OCI-LY1 (cell line): ENCODE measurements at regions not wholly inside any gene's neighbourhood (a gene's known extent, or its start where the extent isn't known, plus 50 kb on each side); places are given as distances from the start of the nearest gene placed in this dataset.
A peak's percentile ranks its signal among the peaks of the same experiment; 100 is the strongest.

ENCODE experiments used
- H2AFZ ChIP-seq: fragments of 200-600 bp; sonication (generic), shearing (Covaris generic); 2 replicates; pipeline ENCODE4 v1.6.0; 2014; ENCODE audit warnings: antibody characterized with exemption, mild to moderate bottlenecking, low read length
- H3F3A ChIP-seq: fragments of 200-600 bp; sonication (generic), shearing (Covaris generic); 2 replicates; pipeline ENCODE4 v1.6.0; 2014; ENCODE audit warnings: mild to moderate bottlenecking, antibody characterized with exemption, low read length, moderate library complexity; ENCODE audit not compliant: insufficient read depth
- H3K27ac ChIP-seq: fragments of 200-600 bp; sonication (generic); 2 replicates; pipeline ENCODE4 v1.5.1; 2014; ENCODE audit warnings: low read length, mixed run types, mild to moderate bottlenecking, low read depth; ENCODE audit not compliant: poor library complexity, severe bottlenecking
- H3K27me3 ChIP-seq: fragments of 200-600 bp; sonication (generic); 2 replicates; pipeline ENCODE4 v1.6.0; 2014; ENCODE audit warnings: antibody characterized with exemption, mild to moderate bottlenecking, low read length, moderate library complexity; ENCODE audit not compliant: insufficient read depth
- H3K36me3 ChIP-seq: fragments of 200-600 bp; sonication (generic); 2 replicates; pipeline ENCODE4 v1.6.1; 2014; ENCODE audit warnings: mild to moderate bottlenecking, antibody characterized with exemption, low read length, moderate library complexity, mixed read lengths; ENCODE audit not compliant: insufficient read depth
- H3K4me1 ChIP-seq: fragments of 200-600 bp; sonication (generic); 2 replicates; pipeline ENCODE4 v1.5.1; 2014; ENCODE audit warnings: mild to moderate bottlenecking, low read length, moderate library complexity; ENCODE audit not compliant: insufficient read depth, severe bottlenecking
- H3K4me2 ChIP-seq: fragments of 200-600 bp; sonication (generic), shearing (Covaris generic); 2 replicates; pipeline ENCODE4 v1.6.1; 2014; ENCODE audit warnings: low read length
- H3K4me3 ChIP-seq: fragments of 200-600 bp; sonication (generic); 2 replicates; pipeline ENCODE4 v1.5.1; 2014; ENCODE audit warnings: low read length, low read depth, mild to moderate bottlenecking, mixed read lengths; ENCODE audit not compliant: poor library complexity, severe bottlenecking
- H3K79me2 ChIP-seq: fragments of 200-600 bp; shearing (Covaris generic); 2 replicates; pipeline ENCODE4 v1.6.1; 2016; ENCODE audit warnings: mixed run types, low read length, mixed read lengths; ENCODE audit not compliant: insufficient read depth
- H3K9ac ChIP-seq: fragments of 200-600 bp; sonication (generic), shearing (Covaris generic); 2 replicates; pipeline ENCODE4 v1.6.1; 2014; ENCODE audit warnings: mild to moderate bottlenecking, low read length, mixed read lengths
- H3K9me2 ChIP-seq: fragments of 200-600 bp; sonication (generic), shearing (Covaris generic); 2 replicates; pipeline ENCODE4 v1.6.1; 2014; ENCODE audit warnings: low read depth, mild to moderate bottlenecking, low read length, mixed read lengths
- H3K9me3 ChIP-seq: fragments of 200-600 bp; shearing (Covaris generic); 2 replicates; pipeline ENCODE4 v1.6.1; 2014; ENCODE audit warnings: low read length, mixed read lengths
- H4K20me1 ChIP-seq: fragments of 200-600 bp; sonication (generic), shearing (Covaris generic); 2 replicates; pipeline ENCODE4 v1.6.0; 2016; ENCODE audit warnings: mild to moderate bottlenecking, low read length; ENCODE audit not compliant: insufficient read depth
- EZH2 ChIP-seq: fragments of 200-600 bp; sonication (generic), shearing (Covaris generic); IDR thresholded peaks from 2 replicates; pipeline ENCODE4 v1.8.0; 2017; ENCODE audit warnings: borderline replicate concordance, mixed run types, mild to moderate bottlenecking, antibody characterized with exemption, low read length, moderate library complexity, mixed read lengths
- TF ChIP-seq, protein P1 (sequence below): fragments of 200-600 bp; sonication (generic), shearing (Covaris generic); IDR thresholded peaks from 2 replicates; pipeline ENCODE4 v1.5.1; 2017; ENCODE audit warnings: mild to moderate bottlenecking, antibody characterized with exemption, low read length, moderate library complexity, mixed read lengths

GRCh38 chr20:40942775-40943174 lies 85.8 kb upstream of the TOP1 start:
- peaks cover 80% of the 10 kb centered on the region for H3K4me1 ChIP-seq
- H3K4me3 ChIP-seq = peak overlapping the region; percentile 13

DNA sequence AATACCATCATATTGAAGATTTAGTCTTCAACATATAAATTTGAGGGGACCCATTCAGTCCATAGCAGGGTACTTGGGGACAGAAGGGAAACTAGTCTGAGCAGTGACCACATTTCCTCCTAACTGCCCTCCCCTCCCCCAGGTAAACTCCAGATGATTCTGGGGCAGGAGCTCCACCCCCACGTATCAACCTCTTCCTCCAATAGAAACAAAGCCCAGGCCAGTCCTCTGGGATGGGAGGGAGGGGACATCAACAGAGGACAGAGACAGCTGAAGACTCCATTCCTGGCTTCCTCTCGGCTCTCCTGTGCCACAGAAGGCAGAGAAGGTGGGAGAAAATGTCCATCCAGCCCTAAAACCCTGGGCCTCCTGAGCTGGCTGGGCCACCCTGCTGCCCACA lies 85.0 kb upstream of the TOP1 start:
- no peak overlapping the region for H3K4me3 ChIP-seq
- no peaks in the 10 kb centered on the region for H3K36me3 ChIP-seq
- H4K20me1 ChIP-seq = no peaks in the 10 kb centered on the region
- H3K4me1 ChIP-seq = peaks cover 72% of the 10 kb centered on the region
- no peaks in the 10 kb centered on the region for H3K9me3 ChIP-seq
- H3K4me2 ChIP-seq = peak overlapping the region; percentile 1; the same call in 1 of the 2 replicates
- H2AFZ ChIP-seq = no peak overlapping the region
- no peaks in the 10 kb centered on the region for H3K9me2 ChIP-seq
- no peaks in the 10 kb centered on the region for H3K27me3 ChIP-seq
- no peaks in the 10 kb centered on the region for H3K79me2 ChIP-seq
- H3K9ac ChIP-seq = peak overlapping the region; percentile 19; the same call in 1 of the 2 replicates
- peaks cover 14% of the 10 kb centered on the region for H3F3A ChIP-seq
- TF ChIP-seq, protein P1, sequence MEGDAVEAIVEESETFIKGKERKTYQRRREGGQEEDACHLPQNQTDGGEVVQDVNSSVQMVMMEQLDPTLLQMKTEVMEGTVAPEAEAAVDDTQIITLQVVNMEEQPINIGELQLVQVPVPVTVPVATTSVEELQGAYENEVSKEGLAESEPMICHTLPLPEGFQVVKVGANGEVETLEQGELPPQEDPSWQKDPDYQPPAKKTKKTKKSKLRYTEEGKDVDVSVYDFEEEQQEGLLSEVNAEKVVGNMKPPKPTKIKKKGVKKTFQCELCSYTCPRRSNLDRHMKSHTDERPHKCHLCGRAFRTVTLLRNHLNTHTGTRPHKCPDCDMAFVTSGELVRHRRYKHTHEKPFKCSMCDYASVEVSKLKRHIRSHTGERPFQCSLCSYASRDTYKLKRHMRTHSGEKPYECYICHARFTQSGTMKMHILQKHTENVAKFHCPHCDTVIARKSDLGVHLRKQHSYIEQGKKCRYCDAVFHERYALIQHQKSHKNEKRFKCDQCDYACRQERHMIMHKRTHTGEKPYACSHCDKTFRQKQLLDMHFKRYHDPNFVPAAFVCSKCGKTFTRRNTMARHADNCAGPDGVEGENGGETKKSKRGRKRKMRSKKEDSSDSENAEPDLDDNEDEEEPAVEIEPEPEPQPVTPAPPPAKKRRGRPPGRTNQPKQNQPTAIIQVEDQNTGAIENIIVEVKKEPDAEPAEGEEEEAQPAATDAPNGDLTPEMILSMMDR = no peak
- TF ChIP-seq EZH2 = no peak
- H3K27ac ChIP-seq = peak overlapping the region; percentile 100

More at GRCh38 chr20:40942775-40943174, 85.8 kb upstream of the TOP1 start:
- H3K9me2 ChIP-seq = no peaks in the 10 kb centered on the region
- H3F3A ChIP-seq = peaks cover 14% of the 10 kb centered on the region
- peak overlapping the region; percentile 100 for H3K27ac ChIP-seq
- H3K4me2 ChIP-seq = no peak overlapping the region; the same call in 1 of the 2 replicates
- H3K9ac ChIP-seq = peak overlapping the region; percentile 65; the same call in 1 of the 2 replicates
- no peak for TF ChIP-seq EZH2
- TF ChIP-seq, protein P1 = no peak
- H4K20me1 ChIP-seq = no peaks in the 10 kb centered on the region
- H3K36me3 ChIP-seq = no peaks in the 10 kb centered on the region
- H2AFZ ChIP-seq = no peak overlapping the region
- H3K9me3 ChIP-seq = no peaks in the 10 kb centered on the region
- H3K79me2 ChIP-seq = no peaks in the 10 kb centered on the region
- no peaks in the 10 kb centered on the region for H3K27me3 ChIP-seq

DNA sequence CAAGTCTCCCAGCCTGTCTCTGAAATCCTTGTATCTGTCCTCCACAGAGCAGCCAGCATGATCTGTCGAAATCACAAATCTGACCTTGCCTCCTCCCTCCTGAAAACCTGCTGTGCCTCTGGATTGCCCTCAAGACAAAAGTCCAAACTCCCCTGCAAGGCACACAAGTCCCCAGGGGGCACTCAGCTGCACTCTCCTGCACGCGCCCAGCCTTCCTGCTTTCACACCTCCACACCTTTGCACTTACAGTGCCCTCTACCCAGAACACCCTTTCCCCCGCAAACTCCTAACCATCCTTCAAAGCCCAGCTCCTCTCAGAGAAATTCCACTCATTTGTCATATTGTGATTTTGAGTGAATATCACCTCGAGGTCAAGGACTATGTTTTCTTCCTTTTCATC lies 83.4 kb upstream of the TOP1 start:
- peaks cover 14% of the 10 kb centered on the region for H3F3A ChIP-seq
- H2AFZ ChIP-seq = no peak overlapping the region
- no peak overlapping the region for H3K4me3 ChIP-seq
- no peaks in the 10 kb centered on the region for H3K27me3 ChIP-seq
- no peaks in the 10 kb centered on the region for H3K9me3 ChIP-seq
- H3K4me2 ChIP-seq = peak overlapping the region; percentile 6; the same call in 1 of the 2 replicates
- no peaks in the 10 kb centered on the region for H3K9me2 ChIP-seq
- no peaks in the 10 kb centered on the region for H3K79me2 ChIP-seq
- peak overlapping the region; percentile 65 for H3K27ac ChIP-seq
- no peak overlapping the region; the same call in 1 of the 2 replicates for H3K9ac ChIP-seq
- H3K36me3 ChIP-seq = no peaks in the 10 kb centered on the region
- peaks cover 58% of the 10 kb centered on the region for H3K4me1 ChIP-seq
- no peaks in the 10 kb centered on the region for H4K20me1 ChIP-seq
- TF ChIP-seq EZH2 = no peak
- TF ChIP-seq, protein P1 = no peak
